ENCODE measurements at regions not wholly inside any gene's neighbourhood (a gene's known extent, or its start where the extent isn't known, plus 50 kb on each side); places are given as distances from the start of the nearest gene placed in this dataset.

DNA sequence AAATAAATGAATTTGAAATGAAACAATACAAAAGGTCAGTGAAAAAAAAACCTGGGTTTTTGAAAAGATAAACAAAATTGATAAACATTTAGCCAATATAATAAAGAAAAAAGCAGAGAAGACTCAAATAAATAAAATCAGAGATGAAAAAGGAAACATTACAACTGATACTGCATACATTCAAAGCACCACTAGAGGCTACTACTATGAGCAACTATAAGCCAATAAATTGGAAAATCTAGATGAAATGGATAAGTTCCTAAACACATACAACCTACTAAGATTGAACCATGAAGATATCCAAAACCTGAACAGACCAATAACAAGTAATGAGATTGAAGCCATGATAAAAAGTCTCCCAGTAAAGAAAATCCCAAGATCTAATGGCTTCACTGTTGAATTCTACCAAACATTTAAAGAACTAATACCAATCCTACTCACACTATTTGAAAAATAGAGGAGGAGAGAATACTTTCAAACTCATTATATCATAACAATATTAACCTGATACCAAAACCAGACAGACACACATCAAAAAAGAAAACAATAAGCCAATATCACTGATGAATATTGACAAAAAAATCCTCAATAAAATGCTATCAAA lies 80.8 kb upstream of the CERS6 start:
- DNase-seq (ENCODE audit: insufficient read length, low spot score) (no peak), FAIRE-seq (no peak)

GRCh38 chr2:168378960-168379669 lies 77.0 kb upstream of the CERS6 start:
- DNase-seq (ENCODE audit: insufficient read length, low spot score), result no peak
- no peak for FAIRE-seq

GRCh38 chr2:168380500-168380899 lies 75.6 kb upstream of the CERS6 start:
- FAIRE-seq (no peak), DNase-seq (ENCODE audit: insufficient read length, low spot score) (no peak)

GRCh38 chr2:168392024-168392423 lies 64.0 kb upstream of the CERS6 start:
- FAIRE-seq, result no peak
- no peak for DNase-seq (ENCODE audit: insufficient read length, low spot score)

- FAIRE-seq, result no peak
These were observed 63.3 kb upstream of the CERS6 start for GRCh38 chr2:168392797-168393196.

DNA sequence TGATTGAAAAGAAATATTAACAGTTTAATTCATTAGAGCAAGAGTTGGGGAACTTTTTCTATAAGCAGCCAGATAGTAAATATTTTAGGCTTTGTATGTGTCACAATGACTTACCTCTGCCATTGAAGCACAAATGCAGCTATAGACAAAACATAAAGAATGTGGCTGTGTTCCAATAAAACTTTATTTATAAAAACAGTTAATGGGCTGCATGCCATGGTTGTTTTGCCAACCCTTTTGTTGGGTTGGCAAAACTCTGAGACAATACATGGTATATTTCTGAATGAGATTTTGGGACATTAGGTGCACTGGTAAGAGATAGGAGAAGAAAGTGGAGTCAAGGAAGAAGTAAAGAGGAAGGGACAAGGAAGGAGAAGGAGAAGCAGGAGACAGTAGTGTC lies 61.8 kb upstream of the CERS6 start:
- DNase-seq (ENCODE audit: insufficient read length, low spot score) (no peak), FAIRE-seq (no peak)

More at GRCh38 chr2:168392797-168393196, 63.3 kb upstream of the CERS6 start:
- DNase-seq (ENCODE audit: insufficient read length, low spot score), result no peak

- no peak for FAIRE-seq
- no peak for DNase-seq (ENCODE audit: insufficient read length, low spot score)
These were observed 59.9 kb upstream of the CERS6 start for GRCh38 chr2:168396131-168396530.

- FAIRE-seq (no peak), DNase-seq (ENCODE audit: insufficient read length, low spot score) (no peak)
These were observed 58.4 kb upstream of the CERS6 start for GRCh38 chr2:168397629-168398028.

DNA sequence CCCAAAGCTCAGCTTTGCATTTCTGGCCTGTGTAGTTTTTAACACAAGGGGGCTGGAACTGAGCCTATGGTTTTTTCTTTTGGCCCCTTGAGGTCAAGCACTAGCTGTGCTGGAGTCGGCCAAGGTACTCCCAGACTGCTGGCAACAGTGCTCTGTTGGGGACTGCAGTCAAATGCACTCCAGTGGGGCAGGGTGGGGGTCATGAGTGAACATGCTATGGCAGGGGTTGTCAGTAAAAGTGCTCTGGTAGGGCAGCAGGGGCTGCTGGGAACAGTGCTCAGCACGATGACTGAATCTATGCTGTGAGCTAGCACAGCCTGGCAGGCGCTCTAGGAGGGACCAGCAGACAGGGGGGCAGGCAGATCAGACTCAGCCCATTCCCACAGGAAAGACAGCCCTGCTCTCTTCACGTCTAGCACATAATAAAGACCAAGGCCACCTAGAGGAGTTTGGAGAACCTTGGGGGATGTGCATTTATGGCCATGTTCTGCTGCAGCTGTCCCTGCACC lies 55.0 kb upstream of the CERS6 start:
- FAIRE-seq, result no peak

GRCh38 chr2:168401771-168402170 lies 54.3 kb upstream of the CERS6 start:
- no peak for FAIRE-seq
- DNase-seq (ENCODE audit: insufficient read length, low spot score), result no peak

More for the DNA sequence above, 55.0 kb upstream of the CERS6 start:
- DNase-seq (ENCODE audit: insufficient read length, low spot score), result no peak

- DNase-seq (ENCODE audit: insufficient read length, low spot score) (no peak), FAIRE-seq (no peak)
These were observed 53.5 kb upstream of the CERS6 start for GRCh38 chr2:168402531-168402930.

GRCh38 chr2:168403736-168404135 lies 52.3 kb upstream of the CERS6 start:
- no peak for DNase-seq (ENCODE audit: insufficient read length, low spot score)
- no peak for FAIRE-seq

GRCh38 chr2:168404764-168405163 lies 51.3 kb upstream of the CERS6 start:
- FAIRE-seq (no peak), DNase-seq (ENCODE audit: insufficient read length, low spot score) (no peak)

Data from GM19239 (cell line).